ENCODE measurements at regions not wholly inside any gene's neighbourhood (a gene's known extent, or its start where the extent isn't known, plus 50 kb on each side); places are given as distances from the start of the nearest gene placed in this dataset.

GRCh38 chr15:62969442-62970089, 73.0 kb upstream of the TPM1 start:
- no peak overlapping the region for H3K27ac ChIP-seq
- no peaks in the 10 kb centered on the region for H3K27me3 ChIP-seq (ENCODE audit: insufficient read depth, low read depth, severe bottlenecking)
- no peak for DNase-seq
- TF ChIP-seq, protein P1, sequence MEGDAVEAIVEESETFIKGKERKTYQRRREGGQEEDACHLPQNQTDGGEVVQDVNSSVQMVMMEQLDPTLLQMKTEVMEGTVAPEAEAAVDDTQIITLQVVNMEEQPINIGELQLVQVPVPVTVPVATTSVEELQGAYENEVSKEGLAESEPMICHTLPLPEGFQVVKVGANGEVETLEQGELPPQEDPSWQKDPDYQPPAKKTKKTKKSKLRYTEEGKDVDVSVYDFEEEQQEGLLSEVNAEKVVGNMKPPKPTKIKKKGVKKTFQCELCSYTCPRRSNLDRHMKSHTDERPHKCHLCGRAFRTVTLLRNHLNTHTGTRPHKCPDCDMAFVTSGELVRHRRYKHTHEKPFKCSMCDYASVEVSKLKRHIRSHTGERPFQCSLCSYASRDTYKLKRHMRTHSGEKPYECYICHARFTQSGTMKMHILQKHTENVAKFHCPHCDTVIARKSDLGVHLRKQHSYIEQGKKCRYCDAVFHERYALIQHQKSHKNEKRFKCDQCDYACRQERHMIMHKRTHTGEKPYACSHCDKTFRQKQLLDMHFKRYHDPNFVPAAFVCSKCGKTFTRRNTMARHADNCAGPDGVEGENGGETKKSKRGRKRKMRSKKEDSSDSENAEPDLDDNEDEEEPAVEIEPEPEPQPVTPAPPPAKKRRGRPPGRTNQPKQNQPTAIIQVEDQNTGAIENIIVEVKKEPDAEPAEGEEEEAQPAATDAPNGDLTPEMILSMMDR (IDR thresholded peaks at IDR 0.05; ENCODE audit: low read depth, low read length): no peak
- no peak overlapping the region for H3K4me3 ChIP-seq (ENCODE audit: low read depth, low read length)
- no peaks in the 10 kb centered on the region for H3K36me3 ChIP-seq
- H3K9me3 ChIP-seq (ENCODE audit: severe bottlenecking): no peaks in the 10 kb centered on the region

- DNase-seq: no peak
- Histone ChIP-seq H3K27me3 (ENCODE audit: insufficient read depth, low read depth, severe bottlenecking) (no peaks in the 10 kb centered on the region), H3K27ac (no peak overlapping the region), H3K9me3 (ENCODE audit: severe bottlenecking) (no peaks in the 10 kb centered on the region), H3K4me3 (ENCODE audit: low read depth, low read length) (no peak overlapping the region), H3K36me3 (no peaks in the 10 kb centered on the region)
- TF ChIP-seq, protein P1 (IDR thresholded peaks at IDR 0.05; ENCODE audit: low read depth, low read length): no peak
These were observed 69.7 kb upstream of the TPM1 start for GRCh38 chr15:62972814-62973213.

- H3K27ac ChIP-seq: no peak overlapping the region
- DNase-seq: no peak
- no peak overlapping the region for H3K4me3 ChIP-seq (ENCODE audit: low read depth, low read length)
- H3K36me3 ChIP-seq: no peaks in the 10 kb centered on the region
- no peaks in the 10 kb centered on the region for H3K27me3 ChIP-seq (ENCODE audit: insufficient read depth, low read depth, severe bottlenecking)
- H3K9me3 ChIP-seq (ENCODE audit: severe bottlenecking): no peaks in the 10 kb centered on the region
- TF ChIP-seq, protein P1 (IDR thresholded peaks at IDR 0.05; ENCODE audit: low read depth, low read length): no peak
These were observed 67.0 kb upstream of the TPM1 start for GRCh38 chr15:62975515-62975914.

GRCh38 chr15:62976301-62976881, 66.2 kb upstream of the TPM1 start:
- DNase-seq: no peak
- no peaks in the 10 kb centered on the region for H3K9me3 ChIP-seq (ENCODE audit: severe bottlenecking)
- TF ChIP-seq, protein P1 (IDR thresholded peaks at IDR 0.05; ENCODE audit: low read depth, low read length): no peak
- no peaks in the 10 kb centered on the region for H3K27me3 ChIP-seq (ENCODE audit: insufficient read depth, low read depth, severe bottlenecking)
- H3K36me3 ChIP-seq: no peaks in the 10 kb centered on the region
- H3K4me3 ChIP-seq (ENCODE audit: low read depth, low read length): no peak overlapping the region
- H3K27ac ChIP-seq: no peak overlapping the region

- Histone ChIP-seq H3K36me3 (no peaks in the 10 kb centered on the region), H3K4me3 (ENCODE audit: low read depth, low read length) (no peak overlapping the region), H3K27ac (no peak overlapping the region), H3K27me3 (ENCODE audit: insufficient read depth, low read depth, severe bottlenecking) (no peaks in the 10 kb centered on the region), H3K9me3 (ENCODE audit: severe bottlenecking) (no peaks in the 10 kb centered on the region)
- TF ChIP-seq, protein P1 (IDR thresholded peaks at IDR 0.05; ENCODE audit: low read depth, low read length): no peak
- no peak for DNase-seq
These were observed 64.4 kb upstream of the TPM1 start for GRCh38 chr15:62977952-62978811.

Data from WERI-Rb-1 (cell line).